CD4-positive, CD25-positive, alpha-beta regulatory T cell (primary cell): ENCODE measurements at regions not wholly inside any gene's neighbourhood (a gene's known extent, or its start where the extent isn't known, plus 50 kb on each side); places are given as distances from the start of the nearest gene placed in this dataset.

ENCODE experiments used
- ATAC-seq, 2 donors: fragments of 150-1000 bp; cut with Tn5 transposase; one replicate each; pipeline ENCODE4 v1.10.0; 2021; ENCODE audit warnings: low read depth in 2 of 2, moderate number of reproducible peaks in 2 of 2, moderate library complexity in 1 of 2
- DNase-seq, 3 donors: peaks; one replicate each; pipeline versions ENCODE4 v3.0.0 to v3.0.0-alpha.2; 2012 to 2022; ENCODE audit warnings: mixed read lengths in 1 of 3
- H3K27ac ChIP-seq: one replicate; pipeline ENCODE4 v1.7.0; 2013; ENCODE audit warnings: mild to moderate bottlenecking, low read length; ENCODE audit not compliant: insufficient read depth, poor library complexity, severe bottlenecking
- H3K27me3 ChIP-seq: one replicate; pipeline ENCODE4 v1.7.0; 2013; ENCODE audit warnings: low read length; ENCODE audit not compliant: control insufficient read depth, insufficient read depth
- H3K36me3 ChIP-seq: one replicate; pipeline ENCODE4 v1.7.0; 2013; ENCODE audit warnings: mild to moderate bottlenecking, low read length, moderate library complexity; ENCODE audit not compliant: control insufficient read depth, insufficient read depth
- H3K4me1 ChIP-seq: 2 replicates; pipeline ENCODE4 v1.7.0; 2013; ENCODE audit warnings: mild to moderate bottlenecking, low read length; ENCODE audit not compliant: insufficient read depth, control insufficient read depth, poor library complexity, severe bottlenecking
- H3K4me3 ChIP-seq: one replicate; pipeline ENCODE4 v1.7.0; 2013; ENCODE audit warnings: low read depth, mild to moderate bottlenecking, low read length, moderate library complexity
- H3K9me3 ChIP-seq, 2 experiments: 1 replicate in 1 of 2; 2 replicates in 1 of 2; pipeline ENCODE4 v1.7.0; 2013; ENCODE audit warnings: low read length in 2 of 2, mild to moderate bottlenecking in 1 of 2, moderate library complexity in 1 of 2; ENCODE audit not compliant: control insufficient read depth in 2 of 2
- H3K27ac Mint-ChIP-seq, 3 donors: one replicate each; pipeline ENCODE4 v1.8.0; 2020 to 2022; ENCODE audit warnings: mild to moderate bottlenecking in 3 of 3, mixed read lengths in 3 of 3, moderate library complexity in 2 of 3
- H3K27me3 Mint-ChIP-seq: one replicate; pipeline ENCODE4 v1.8.0; 2022; ENCODE audit warnings: mild to moderate bottlenecking, mixed read lengths
- H3K36me3 Mint-ChIP-seq: one replicate; pipeline ENCODE4 v1.8.0; 2020; ENCODE audit warnings: mixed read lengths
- H3K4me1 Mint-ChIP-seq, 4 donors: one replicate each; pipeline ENCODE4 v1.8.0; 2020 to 2022; ENCODE audit warnings: mixed read lengths in 4 of 4, mild to moderate bottlenecking in 1 of 4
- H3K4me3 Mint-ChIP-seq, 4 donors: one replicate each; pipeline ENCODE4 v1.8.0; 2020 to 2022; ENCODE audit warnings: mild to moderate bottlenecking in 4 of 4, mixed read lengths in 4 of 4, moderate library complexity in 3 of 4
- H3K9me3 Mint-ChIP-seq, 7 donors: one replicate each; pipeline ENCODE4 v1.8.0; 2020 to 2022; ENCODE audit warnings: mixed read lengths in 7 of 7, mild to moderate bottlenecking in 3 of 7, moderate library complexity in 2 of 7

- peaks cover 5% of the 10 kb centered on the region for H3K27me3 Mint-ChIP-seq
- ATAC-seq (no peak), DNase-seq (no peak)
- no peaks in the 10 kb centered on the region for H3K36me3 Mint-ChIP-seq
- Histone ChIP-seq H3K4me3 (no peak overlapping the region), H3K9me3 (no peaks in the 10 kb centered on the region), H3K4me1 (no peaks in the 10 kb centered on the region), H3K27me3 (peaks cover 2% of the 10 kb centered on the region), H3K27ac (no peak overlapping the region), H3K36me3 (no peaks in the 10 kb centered on the region)
- H3K9me3 Mint-ChIP-seq = peaks cover 0 to 1% (median 0%) of the 10 kb centered on the region in 7 donors
- H3K4me1 Mint-ChIP-seq = peaks cover 0 to 12% (median 4%) of the 10 kb centered on the region in 4 donors
- H3K4me3 Mint-ChIP-seq = no peak overlapping the region
- H3K27ac Mint-ChIP-seq = no peak overlapping the region
Observed at GRCh38 chr1:67626861-67627235, 58.2 kb upstream of the GADD45A start.

GRCh38 chr1:67627336-67627735, 57.7 kb upstream of the GADD45A start:
- H3K36me3 Mint-ChIP-seq = no peaks in the 10 kb centered on the region
- no peaks in the 10 kb centered on the region for H3K36me3 ChIP-seq
- peaks cover 0 to 12% (median 4%) of the 10 kb centered on the region in 4 donors for H3K4me1 Mint-ChIP-seq
- no peak overlapping the region for H3K4me3 Mint-ChIP-seq
- ATAC-seq (no peak), DNase-seq (no peak)
- no peak overlapping the region for H3K4me3 ChIP-seq
- peaks cover 2% of the 10 kb centered on the region for H3K27me3 ChIP-seq
- no peak overlapping the region for H3K27ac ChIP-seq
- no peak overlapping the region for H3K27ac Mint-ChIP-seq
- peaks cover 0 to 1% (median 0%) of the 10 kb centered on the region in 7 donors for H3K9me3 Mint-ChIP-seq
- H3K9me3 ChIP-seq = no peaks in the 10 kb centered on the region
- H3K27me3 Mint-ChIP-seq = peaks cover 4% of the 10 kb centered on the region
- no peaks in the 10 kb centered on the region for H3K4me1 ChIP-seq

- no peaks in the 10 kb centered on the region for H3K36me3 Mint-ChIP-seq
- H3K36me3 ChIP-seq = no peaks in the 10 kb centered on the region
- peaks cover 4% of the 10 kb centered on the region for H3K27me3 Mint-ChIP-seq
- peak overlapping the region in 1 of 3 donors; percentile 37 for H3K27ac Mint-ChIP-seq
- no peak overlapping the region for H3K4me3 ChIP-seq
- H3K9me3 ChIP-seq = no peaks in the 10 kb centered on the region
- peaks cover 2% of the 10 kb centered on the region for H3K27me3 ChIP-seq
- peaks cover 0 to 1% (median 0%) of the 10 kb centered on the region in 7 donors for H3K9me3 Mint-ChIP-seq
- no peak overlapping the region for H3K27ac ChIP-seq
- DNase-seq (no peak), ATAC-seq (no peak)
- H3K4me1 Mint-ChIP-seq = peaks cover 0 to 12% (median 4%) of the 10 kb centered on the region in 4 donors
- H3K4me1 ChIP-seq = no peaks in the 10 kb centered on the region
- H3K4me3 Mint-ChIP-seq = no peak overlapping the region
Observed at GRCh38 chr1:67627906-67628305, 57.1 kb upstream of the GADD45A start.

- H3K4me3 ChIP-seq = no peak overlapping the region
- no peak overlapping the region for H3K27ac ChIP-seq
- Mint-ChIP-seq H3K36me3 (no peaks in the 10 kb centered on the region), H3K4me3 (no peak overlapping the region), H3K4me1 (peaks cover 0 to 13% (median 6%) of the 10 kb centered on the region in 4 donors), H3K27me3 (peaks cover 5% of the 10 kb centered on the region), H3K9me3 (peaks cover 0 to 1% (median 0%) of the 10 kb centered on the region in 7 donors), H3K27ac (no peak overlapping the region)
- peaks cover 4% of the 10 kb centered on the region for H3K4me1 ChIP-seq
- DNase-seq (peak in 1 of 3 donors; percentile 9), ATAC-seq (no peak)
- no peaks in the 10 kb centered on the region for H3K36me3 ChIP-seq
- H3K9me3 ChIP-seq = no peaks in the 10 kb centered on the region
- no peaks in the 10 kb centered on the region for H3K27me3 ChIP-seq
Observed at GRCh38 chr1:67629370-67630075, 55.5 kb upstream of the GADD45A start.

- no peak overlapping the region for H3K27ac ChIP-seq
- Mint-ChIP-seq H3K9me3 (peaks cover 0 to 1% (median 0%) of the 10 kb centered on the region in 7 donors), H3K36me3 (no peaks in the 10 kb centered on the region), H3K4me1 (peaks cover 6 to 23% (median 14%) of the 10 kb centered on the region in 4 donors), H3K27me3 (peaks cover 8% of the 10 kb centered on the region), H3K4me3 (no peak overlapping the region), H3K27ac (no peak overlapping the region)
- no peaks in the 10 kb centered on the region for H3K36me3 ChIP-seq
- H3K4me3 ChIP-seq = no peak overlapping the region
- no peak for ATAC-seq
- peaks cover 14% of the 10 kb centered on the region for H3K4me1 ChIP-seq
- H3K9me3 ChIP-seq = no peaks in the 10 kb centered on the region
- DNase-seq = no peak
- H3K27me3 ChIP-seq = no peaks in the 10 kb centered on the region
Observed at GRCh38 chr1:67630438-67631045, 54.5 kb upstream of the GADD45A start.

GRCh38 chr1:67632356-67632755, 52.6 kb upstream of the GADD45A start:
- Histone ChIP-seq H3K27me3 (no peaks in the 10 kb centered on the region), H3K4me1 (peaks cover 18% of the 10 kb centered on the region), H3K4me3 (no peak overlapping the region), H3K27ac (no peak overlapping the region), H3K36me3 (no peaks in the 10 kb centered on the region), H3K9me3 (no peaks in the 10 kb centered on the region)
- Mint-ChIP-seq H3K27me3 (peaks cover 9% of the 10 kb centered on the region), H3K27ac (no peak overlapping the region), H3K9me3 (peaks cover 0 to 2% (median 0%) of the 10 kb centered on the region in 7 donors), H3K4me3 (no peak overlapping the region), H3K36me3 (no peaks in the 10 kb centered on the region), H3K4me1 (peaks cover 10 to 28% (median 20%) of the 10 kb centered on the region in 4 donors)
- DNase-seq = no peak
- no peak for ATAC-seq

- H3K27me3 ChIP-seq = no peaks in the 10 kb centered on the region
- no peak overlapping the region for H3K27ac ChIP-seq
- H3K4me1 ChIP-seq = peaks cover 18% of the 10 kb centered on the region
- no peaks in the 10 kb centered on the region for H3K36me3 ChIP-seq
- H3K36me3 Mint-ChIP-seq = no peaks in the 10 kb centered on the region
- peaks cover 0 to 2% (median 0%) of the 10 kb centered on the region in 7 donors for H3K9me3 Mint-ChIP-seq
- no peak overlapping the region for H3K4me3 Mint-ChIP-seq
- ATAC-seq (no peak), DNase-seq (no peak)
- H3K27ac Mint-ChIP-seq = peak overlapping the region in 1 of 3 donors; percentile 50
- H3K9me3 ChIP-seq = no peaks in the 10 kb centered on the region
- no peak overlapping the region for H3K4me3 ChIP-seq
- H3K27me3 Mint-ChIP-seq = peaks cover 9% of the 10 kb centered on the region
- H3K4me1 Mint-ChIP-seq = peaks cover 10 to 28% (median 20%) of the 10 kb centered on the region in 4 donors
Observed at GRCh38 chr1:67632811-67633655, 52.0 kb upstream of the GADD45A start.
